ENCODE measurements at regions not wholly inside any gene's neighbourhood (a gene's known extent, or its start where the extent isn't known, plus 50 kb on each side); places are given as distances from the start of the nearest gene placed in this dataset.

DNA sequence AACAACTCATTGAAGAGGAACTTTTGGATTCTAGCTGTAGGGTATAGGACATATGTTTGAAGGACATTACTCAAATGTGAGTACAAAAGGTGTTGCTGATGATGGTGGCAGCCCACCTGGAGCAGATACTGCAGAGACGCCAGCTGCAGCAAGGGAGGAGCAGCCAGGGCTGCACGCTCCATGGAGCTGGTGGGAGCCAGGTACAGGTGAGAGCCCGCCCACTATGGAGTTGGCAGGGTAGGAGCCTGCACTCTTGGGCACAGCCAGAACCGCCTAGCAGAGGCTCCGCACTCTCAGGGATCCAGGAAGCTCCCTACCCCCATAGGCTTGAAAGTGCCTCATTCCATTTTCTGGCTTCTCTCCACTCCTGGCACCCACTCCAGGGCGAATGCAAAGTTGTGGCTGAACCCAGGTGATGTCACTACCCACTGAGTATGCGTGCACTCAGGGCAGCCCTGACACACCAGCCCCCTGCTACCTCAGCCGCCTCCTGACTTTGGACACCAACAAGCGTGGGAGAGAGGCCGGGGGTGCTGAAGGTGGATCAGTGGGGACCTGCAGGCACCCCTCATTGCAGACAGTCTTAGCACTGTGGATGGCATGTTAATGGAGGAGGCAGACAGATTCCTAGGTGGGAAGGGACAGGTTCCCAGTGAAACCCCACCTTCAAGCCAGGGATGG is 761.1 kb downstream of the IPMK start:
- intact Hi-C loops (cut with DNase I), result no loop called here
- no peak for DNase-seq

DNA sequence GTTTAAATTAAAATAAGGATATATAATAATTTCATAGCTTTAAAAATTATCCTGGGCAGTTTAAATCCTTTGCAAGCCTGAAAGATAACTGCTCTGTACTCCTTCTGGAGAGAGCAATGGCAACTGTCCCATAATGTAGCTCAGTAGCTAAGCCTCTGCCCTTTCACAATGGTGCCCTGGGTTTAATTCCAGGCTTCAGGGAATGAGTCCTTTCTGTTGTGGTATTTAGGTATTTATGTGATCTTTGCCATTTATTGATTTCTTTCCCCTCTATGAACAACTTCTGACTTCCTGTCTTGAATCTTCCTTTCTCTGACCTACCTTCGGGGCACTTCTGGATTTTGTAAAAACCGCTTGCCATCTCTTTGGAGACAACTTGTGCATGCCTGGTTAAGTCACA is 773.2 kb downstream of the IPMK start:
- intact Hi-C loops (cut with DNase I), result no loop called here
- DNase-seq, result no peak

DNA sequence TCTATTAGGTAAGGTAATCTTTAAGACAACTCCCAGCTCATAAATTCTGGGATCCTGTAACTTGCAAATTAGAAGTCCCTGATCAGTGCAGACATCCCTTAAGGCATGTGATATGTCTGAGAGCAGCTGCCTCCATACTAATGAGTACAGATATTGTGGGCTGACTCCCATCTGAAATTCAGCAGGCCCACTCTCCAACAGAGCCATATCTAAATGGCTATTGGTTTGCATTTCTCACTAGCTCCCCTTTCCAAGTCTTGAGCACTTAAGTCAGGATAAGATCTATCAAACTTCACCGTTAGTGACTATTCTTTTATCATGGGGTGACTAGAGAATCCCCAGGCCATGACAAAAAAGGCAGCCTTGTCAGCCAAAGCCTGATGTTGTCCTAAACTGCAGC is 785.4 kb downstream of the IPMK start:
- no peak for DNase-seq
- intact Hi-C loops (cut with DNase I), result no loop called here

DNA sequence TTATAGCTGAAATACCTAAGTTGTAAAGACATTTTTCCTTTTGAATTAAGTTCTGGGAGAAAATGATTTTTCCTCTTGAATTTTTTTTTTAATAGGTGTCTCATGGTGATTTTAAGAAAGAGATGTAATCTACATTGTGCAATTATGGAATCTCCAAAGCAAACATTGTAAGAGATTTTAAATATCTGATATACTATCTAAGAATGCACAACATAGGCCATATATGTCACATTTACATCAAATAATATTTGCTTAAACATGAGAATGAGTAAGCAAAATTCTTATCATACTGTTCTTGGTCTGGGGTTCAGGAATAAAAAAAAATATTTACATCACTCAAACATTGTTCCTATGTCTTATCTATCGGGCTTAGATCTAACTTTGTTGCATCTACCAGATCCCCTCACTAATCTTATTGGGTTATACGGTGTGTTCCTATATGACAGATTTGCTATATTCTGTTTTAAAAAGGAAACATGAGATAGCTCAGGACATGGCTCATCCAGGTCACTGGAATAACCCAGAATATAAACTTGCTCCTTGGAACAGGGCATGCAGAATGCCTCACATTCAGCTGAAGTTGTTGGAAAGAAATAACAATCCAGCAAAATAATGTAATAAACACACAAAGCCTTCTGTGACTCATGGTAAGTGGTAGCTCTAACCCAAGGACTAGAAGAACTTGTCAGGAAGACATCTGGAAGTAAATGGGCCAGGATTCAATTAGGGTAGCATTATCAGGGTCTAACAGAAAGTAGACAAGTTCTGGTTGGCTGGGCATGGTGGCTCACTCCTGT is 794.7 kb downstream of the IPMK start:
- intact Hi-C loops (cut with DNase I), result no loop called here
- no peak for DNase-seq

DNA sequence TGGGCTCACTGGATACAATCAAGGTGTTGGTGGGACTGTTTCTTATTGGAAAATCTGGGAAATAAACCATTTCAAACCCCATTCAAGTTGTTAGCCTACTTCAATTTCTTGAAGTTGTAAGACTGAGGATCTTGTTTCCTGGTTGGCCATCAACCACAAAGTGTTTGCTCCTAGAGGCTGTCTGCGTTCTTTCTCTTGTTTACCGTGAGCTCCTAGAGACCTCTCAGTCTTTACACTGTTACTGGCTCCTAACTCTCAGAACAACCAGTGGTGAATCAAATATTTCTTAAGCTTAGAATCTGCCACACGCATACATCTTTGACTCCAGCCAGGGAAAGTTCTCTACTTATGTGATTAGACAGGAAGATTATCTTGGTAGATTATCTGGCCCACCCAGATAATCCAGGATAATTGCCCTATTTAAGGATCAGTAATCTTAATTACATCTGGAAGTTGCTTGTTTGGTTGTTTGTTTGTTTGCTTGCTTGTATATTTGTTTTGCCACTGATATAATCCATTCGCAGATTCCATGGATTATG is 798.7 kb downstream of the IPMK start:
- DNase-seq, result no peak
- intact Hi-C loops (cut with DNase I), result no loop called here

DNA sequence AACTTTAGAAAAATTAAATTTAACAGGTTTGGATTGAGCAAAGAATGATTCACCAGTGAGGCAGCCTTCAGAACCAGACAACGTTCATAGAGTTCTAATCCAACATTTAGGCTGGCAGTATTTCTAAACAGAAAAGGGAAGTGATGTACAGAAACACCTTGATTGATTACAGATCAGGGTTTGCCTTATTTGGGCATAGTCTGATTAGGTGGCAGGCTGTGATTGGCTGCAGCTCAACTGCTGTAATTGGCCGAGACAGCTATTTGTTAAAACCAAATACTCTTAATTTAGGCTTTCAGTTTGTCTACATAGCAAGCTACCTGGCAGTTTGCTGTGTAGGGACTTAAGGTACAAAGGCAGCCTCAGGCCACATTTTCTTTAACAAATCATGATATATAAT is 802.5 kb downstream of the IPMK start:
- intact Hi-C loops (cut with DNase I), result no loop called here
- no peak for DNase-seq

DNA sequence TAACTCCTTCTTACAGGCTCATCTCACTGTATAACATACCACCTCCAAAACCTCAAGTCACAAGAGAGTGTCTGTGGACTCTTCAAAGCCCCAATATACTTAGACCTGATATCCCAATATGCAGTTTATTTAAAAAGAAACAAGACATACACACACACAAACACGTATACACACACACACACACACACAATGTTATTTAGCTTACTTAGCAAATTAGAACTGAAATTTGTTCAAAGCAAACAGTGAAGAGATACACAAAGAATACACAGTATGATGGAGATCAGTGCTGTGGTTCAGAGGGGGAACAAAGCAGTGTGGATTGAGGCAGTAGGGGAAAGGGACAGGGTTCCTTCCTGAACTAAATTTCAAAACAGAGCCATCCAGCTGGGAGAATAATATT is 807.2 kb downstream of the IPMK start:
- DNase-seq, result no peak
- intact Hi-C loops (cut with DNase I), result no loop called here

DNA sequence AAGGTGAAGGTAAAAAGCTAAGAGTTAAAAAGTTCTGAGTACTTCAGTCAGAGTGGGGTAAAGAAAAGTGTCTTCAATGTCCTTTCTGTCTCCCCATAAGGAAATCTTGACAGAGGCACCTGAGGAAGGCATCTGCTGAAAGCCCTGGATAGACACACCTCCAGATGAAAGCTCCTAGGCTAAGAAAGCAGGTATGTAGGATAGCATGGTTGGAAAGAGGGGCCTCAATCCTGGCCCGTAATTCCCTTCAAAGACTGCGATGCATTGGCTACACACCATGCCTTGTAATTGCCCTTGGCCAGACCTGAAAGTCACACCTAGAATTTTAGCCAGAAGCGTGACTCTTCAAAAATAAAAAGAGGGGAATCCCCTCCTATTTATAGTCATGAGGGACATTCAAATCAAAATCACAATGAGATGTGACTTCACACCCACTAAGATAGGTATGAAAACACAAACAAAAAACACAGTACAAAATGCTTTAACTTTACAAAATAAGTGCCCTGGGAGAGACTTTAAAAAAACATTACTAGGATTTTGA is 809.7 kb downstream of the IPMK start:
- intact Hi-C loops (cut with DNase I), result no loop called here

DNA sequence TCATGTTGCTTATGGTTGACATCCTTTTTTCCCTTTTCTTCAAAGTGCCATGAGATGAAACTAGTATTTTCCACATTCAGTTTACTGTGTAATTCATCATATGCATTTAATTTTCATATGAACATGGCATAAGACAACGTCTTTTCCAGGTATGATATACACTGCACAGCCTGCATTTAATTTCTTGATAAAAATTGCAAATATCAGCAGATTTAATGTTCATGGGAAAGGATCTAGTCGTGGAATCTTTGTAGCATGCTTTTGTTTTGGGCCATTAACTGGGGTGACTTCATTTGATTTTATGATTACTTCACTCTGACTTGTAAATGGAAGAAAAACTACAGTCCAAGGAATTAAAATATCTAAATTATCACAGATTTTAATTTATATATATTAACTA is 837.3 kb downstream of the IPMK start:
- DNase-seq, result no peak
- intact Hi-C loops (cut with DNase I), result no loop called here

More for the DNA sequence above, 809.7 kb downstream of the IPMK start:
- DNase-seq, result no peak

DNA sequence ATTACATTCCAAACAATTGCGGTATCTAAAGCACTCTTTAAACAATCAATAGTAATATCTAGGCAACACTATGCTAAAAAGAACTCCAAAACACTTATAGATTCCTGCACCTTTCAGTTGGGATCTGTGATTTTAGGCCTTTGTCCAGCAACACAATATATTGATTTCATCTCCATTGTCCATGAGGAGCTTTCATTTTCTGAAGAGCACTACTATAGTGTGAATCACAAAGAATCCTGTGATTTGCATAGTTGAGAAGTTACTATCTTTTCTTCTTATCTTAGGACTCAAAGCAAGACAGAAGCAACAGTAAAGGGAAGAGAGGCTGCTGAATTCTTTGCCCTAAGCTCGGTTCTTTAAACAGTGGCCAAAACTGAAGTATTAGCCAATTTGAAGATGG is 846.8 kb downstream of the IPMK start:
- DNase-seq, result no peak
- intact Hi-C loops (cut with DNase I), result no loop called here

DNA sequence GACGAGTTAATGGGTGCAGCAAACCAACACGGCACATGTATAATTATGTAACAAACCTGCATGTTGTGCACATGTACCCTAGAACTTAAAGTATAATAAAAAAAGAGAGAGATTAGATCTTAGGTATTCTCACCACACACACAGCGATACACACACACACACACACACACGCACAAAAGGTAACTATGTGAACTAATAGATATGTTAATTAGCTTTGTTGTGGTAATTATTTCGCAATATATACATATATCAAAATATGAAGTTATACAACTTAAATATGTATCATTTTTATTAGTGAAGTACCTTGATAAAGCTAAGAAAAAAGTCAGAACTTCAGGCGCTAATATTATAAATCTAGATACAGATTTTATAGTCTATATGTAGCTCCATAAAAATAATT is 849.2 kb downstream of the IPMK start:
- intact Hi-C loops (cut with DNase I), result no loop called here
- DNase-seq, result no peak

DNA sequence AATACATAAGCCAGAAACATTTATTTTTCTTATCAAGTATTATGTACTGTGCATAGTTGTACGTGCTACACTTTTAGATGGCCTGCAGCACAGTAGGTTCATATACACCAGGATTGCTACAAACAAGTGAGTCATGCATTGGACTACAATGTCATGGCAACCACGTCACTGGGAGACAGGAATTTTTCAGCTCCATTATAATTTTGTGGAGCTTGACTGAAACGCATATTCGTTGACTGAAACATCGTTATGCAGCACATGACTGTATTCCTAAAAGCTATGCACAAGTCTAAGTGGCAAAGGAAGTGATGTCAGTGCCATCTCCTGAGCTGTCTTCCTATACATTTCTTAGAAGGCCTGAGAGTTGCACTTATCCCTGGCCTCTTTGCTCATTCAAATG is 871.8 kb downstream of the IPMK start:
- intact Hi-C loops (cut with DNase I), result no loop called here

DNA sequence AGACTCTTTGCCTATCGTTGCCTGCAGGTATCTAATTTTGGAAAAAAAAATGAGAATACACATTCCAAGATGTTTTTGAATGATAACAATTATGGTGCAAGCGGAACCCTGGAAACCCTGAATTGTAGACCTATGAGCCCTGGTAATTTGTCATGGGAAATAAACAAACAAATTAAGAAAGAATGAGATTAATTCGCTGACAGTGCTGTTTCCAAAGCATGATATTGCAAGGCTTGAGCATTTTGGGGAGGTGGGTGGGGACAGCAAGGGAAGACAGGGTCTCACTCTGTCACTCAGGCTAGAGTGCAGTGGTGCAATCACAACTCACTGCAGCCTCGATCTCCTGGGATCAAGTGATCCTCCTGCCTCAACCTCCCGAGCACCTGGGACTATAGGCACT is 900.3 kb downstream of the IPMK start:
- DNase-seq, result no peak
- intact Hi-C loops (cut with DNase I), result no loop called here

More for the DNA sequence above, 871.8 kb downstream of the IPMK start:
- no peak for DNase-seq

DNA sequence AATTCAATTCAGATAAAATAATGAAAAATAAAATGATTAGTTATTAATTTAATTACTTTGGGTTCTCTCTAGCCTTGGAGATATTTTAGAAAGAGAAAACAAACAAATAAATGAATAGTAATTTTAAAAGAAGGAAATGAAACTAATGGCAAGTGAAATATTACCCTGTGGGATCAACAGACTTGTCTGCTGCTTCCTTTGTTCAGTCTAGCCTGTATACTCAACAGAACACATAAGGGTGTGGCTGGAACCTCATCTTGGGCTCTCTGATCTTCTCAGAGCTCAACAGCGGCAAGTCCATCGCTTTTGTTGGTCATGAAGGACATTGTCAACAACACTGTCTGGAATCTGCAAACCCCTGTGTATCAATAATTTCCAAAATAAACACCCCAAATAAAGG is 904.9 kb downstream of the IPMK start:
- intact Hi-C loops (cut with DNase I), result no loop called here
- DNase-seq, result no peak

DNA sequence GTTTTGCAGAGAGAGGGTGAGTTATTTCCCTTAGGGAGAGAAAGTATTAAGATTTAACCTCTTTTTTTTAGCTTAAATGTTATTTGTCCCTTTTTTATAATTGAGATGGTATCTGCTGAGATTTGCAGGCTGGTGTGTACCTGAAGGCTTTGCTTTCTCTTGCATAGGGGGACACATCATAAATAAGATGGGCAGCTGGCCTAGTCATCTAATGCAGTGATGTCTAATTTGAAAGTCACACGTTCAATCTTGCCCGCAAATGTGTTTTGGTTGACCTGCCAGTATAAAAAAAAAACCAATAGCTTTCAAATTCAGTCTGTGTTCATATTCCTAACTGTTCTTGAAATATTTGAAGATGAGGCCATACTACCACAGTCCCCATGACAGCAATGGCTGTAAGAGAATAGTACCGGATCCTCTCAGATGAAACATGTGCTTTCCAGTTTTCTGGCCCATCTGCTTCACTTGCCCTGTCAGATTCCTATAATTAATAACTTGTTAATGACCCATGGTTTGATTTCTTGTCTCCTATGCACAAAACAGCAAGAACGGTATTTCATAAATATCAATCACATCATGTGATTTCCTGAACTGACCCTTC is 914.2 kb downstream of the IPMK start:
- no peak for DNase-seq
- intact Hi-C loops (cut with DNase I), result no loop called here

DNA sequence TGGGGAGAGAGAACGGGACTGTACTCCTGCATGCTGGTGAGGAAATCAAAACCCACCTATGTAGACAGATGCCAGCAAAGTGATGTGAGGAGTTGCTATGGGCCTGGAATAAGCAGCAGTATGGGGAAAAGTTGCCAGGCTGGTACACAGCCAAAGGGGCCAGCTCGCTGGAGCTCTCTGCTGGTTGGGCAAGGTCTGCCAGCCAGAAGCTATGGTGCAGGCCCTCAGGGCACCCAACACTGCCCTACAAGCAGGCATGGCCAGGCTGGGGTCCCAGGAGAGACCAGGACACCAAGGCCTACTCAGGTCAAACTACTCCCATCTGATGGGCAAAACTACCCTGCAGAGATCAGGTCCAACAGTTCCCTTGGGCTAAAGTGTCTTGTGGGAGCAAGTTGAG is 916.6 kb downstream of the IPMK start:
- intact Hi-C loops (cut with DNase I), result no loop called here
- no peak for DNase-seq

DNA sequence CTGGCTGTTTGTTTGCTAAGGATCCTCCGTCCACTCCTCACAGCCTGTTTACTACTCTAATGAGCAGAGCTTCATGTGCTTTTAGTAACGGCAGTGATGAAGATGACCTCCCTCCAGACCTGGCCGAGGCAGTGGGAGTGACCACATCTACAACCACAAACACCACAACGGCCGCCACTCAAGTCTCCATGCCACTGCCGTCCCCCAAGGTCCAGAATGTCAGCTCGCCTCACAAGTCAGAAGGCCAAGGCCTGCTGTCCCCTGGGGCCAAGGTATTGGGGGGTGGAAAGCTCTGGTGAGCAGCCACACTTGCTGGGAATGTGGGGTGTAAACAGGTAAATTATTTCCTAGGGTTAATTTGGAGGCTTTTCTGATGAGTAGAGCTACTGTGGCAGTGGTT is 926.4 kb downstream of the IPMK start:
- intact Hi-C loops (cut with DNase I), result no loop called here

DNA sequence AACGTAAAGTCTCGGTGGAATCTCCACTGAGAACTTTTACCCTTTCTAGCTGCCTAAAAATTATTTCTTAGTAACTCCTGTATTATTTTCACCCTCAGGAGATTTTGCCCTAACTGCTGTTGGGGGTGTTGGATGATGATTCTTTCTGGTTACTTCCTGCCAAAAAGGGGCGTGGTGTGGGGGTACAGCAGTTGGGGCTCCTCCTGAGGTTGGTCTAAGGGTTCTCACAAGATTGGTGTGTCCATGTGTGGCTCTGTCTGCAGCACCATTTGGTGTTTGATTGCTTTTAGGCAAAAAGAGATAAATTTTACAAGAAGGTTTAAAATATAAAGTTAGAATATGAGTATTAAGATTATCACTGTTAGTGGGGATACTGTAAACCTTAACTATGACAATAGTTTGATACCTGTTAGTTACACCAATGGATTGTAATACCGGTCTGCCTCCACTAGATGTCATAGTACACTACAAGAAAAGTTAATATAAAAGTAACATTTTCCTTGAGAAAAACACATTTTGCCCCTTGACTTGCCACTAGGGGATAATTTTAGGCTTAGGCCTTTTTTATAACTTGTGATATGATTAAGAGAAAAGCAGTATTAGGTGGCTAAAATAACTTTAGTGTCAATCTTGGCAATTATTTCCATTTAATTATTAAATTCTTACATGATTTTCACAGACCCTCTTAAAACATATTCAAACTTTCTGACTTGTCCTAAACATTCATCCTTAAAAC is 928.7 kb downstream of the IPMK start:
- intact Hi-C loops (cut with DNase I), result no loop called here
- DNase-seq, result peak in 7 of 42 donors; percentile 7 to 61 (median 19)

More for the DNA sequence above, 926.4 kb downstream of the IPMK start:
- no peak for DNase-seq

DNA sequence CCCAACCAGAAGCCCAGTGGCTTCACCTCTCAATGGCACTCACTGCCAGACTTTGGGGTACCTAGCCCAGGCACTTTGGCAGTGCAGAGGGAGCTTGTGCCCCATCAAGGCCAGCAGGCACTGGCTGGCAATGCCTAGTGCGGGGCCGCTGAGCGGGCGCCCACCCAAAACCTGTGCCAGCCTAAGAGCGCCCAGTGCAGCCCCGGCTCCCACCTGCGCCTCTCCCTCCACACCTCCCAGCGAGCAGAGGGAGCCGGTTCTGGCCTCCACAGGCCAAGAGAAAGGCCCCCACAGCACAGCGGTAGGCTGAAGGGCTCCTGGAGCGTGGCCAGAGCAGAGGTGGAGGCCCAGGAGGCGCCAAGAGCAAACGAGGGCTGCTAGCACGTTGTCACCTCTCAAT is 930.8 kb downstream of the IPMK start:
- intact Hi-C loops (cut with DNase I), result no loop called here
- DNase-seq, result no peak
